Endothelial cell of umbilical vein (primary cell): ENCODE measurements at regions not wholly inside any gene's neighbourhood (a gene's known extent, or its start where the extent isn't known, plus 50 kb on each side); places are given as distances from the start of the nearest gene placed in this dataset.

Experiments used
- BruUV-seq: library from RNA; stranded (reverse); fragments of 400-500 nt; replicated peaks from 2 replicates; lab custom pipeline; 2021; lab: Mats Ljungman, UMichigan
- CTCF ChIA-PET: fragments of 300-600, 350-600 bp; sonication (Branson Sonifier 250); formaldehyde crosslinking; loops from one replicate; lab custom pipeline; 2021; ENCODE audit warnings: antibody characterized with exemption, inconsistent platforms; lab: Charles Lee
- POLR2A ChIA-PET: fragments of 300-600, 350-600 bp; sonication (Branson Sonifier 250); formaldehyde crosslinking; loops from one replicate; lab custom pipeline; 2021; ENCODE audit warnings: antibody characterized with exemption, inconsistent platforms; lab: Charles Lee
- DNase-seq: peaks from one replicate; pipeline ENCODE4 v3.0.0-alpha.2; 2011; ENCODE audit warnings: low read depth, low spot score
- FAIRE-seq: peaks from 2 replicates; lab custom pipeline; 2011; peaks lifted over from hg19 to GRCh38; lab: Jason Lieb, UNC
- H2AFZ ChIP-seq: 2 replicates; pipeline ENCODE4 v1.6.0; 2012; ENCODE audit warnings: low read depth, low read length, control low read depth, inconsistent platforms
- H3K27ac ChIP-seq: 2 replicates; pipeline ENCODE4 v1.5.1; 2011; ENCODE audit warnings: low read depth, mild to moderate bottlenecking, control low read depth, low read length, moderate library complexity; ENCODE audit not compliant: insufficient read depth
- H3K27me3 ChIP-seq, 2 experiments: 2 replicates each; pipeline versions ENCODE4 v1.6.0 to v1.6.1; 2011; ENCODE audit warnings: low read length in 2 of 2, mixed read lengths in 1 of 2; ENCODE audit not compliant: control insufficient read depth in 2 of 2, insufficient read depth in 2 of 2
- H3K36me3 ChIP-seq, 2 experiments: 2 replicates in 1 of 2; 3 replicates in 1 of 2; pipeline ENCODE4 v1.5.1; 2011; ENCODE audit warnings: low read length in 2 of 2, mild to moderate bottlenecking in 1 of 2, moderate library complexity in 1 of 2; ENCODE audit not compliant: control insufficient read depth in 2 of 2, insufficient read depth in 2 of 2; ENCODE audit errors: extremely low read depth in 1 of 2
- H3K4me1 ChIP-seq: 3 replicates; pipeline ENCODE4 v1.5.1; 2011; ENCODE audit warnings: mild to moderate bottlenecking, low read length; ENCODE audit not compliant: control insufficient read depth, insufficient read depth; ENCODE audit errors: extremely low read depth
- H3K4me2 ChIP-seq: 2 replicates; pipeline ENCODE4 v1.6.1; 2011; ENCODE audit warnings: low read length, control low read depth, mixed read lengths; ENCODE audit not compliant: insufficient read depth
- H3K4me3 ChIP-seq, 3 experiments: fragments of 200-600 bp in 1 of 3; sonication (generic), shearing (Covaris generic) in 1 of 3; replicated peaks in 1 of 3; 2 replicates each; pipeline ENCODE4 v1.5.1; 2011 to 2016; ENCODE audit warnings: control low read depth in 3 of 3, low read length in 3 of 3, mild to moderate bottlenecking in 2 of 3, inconsistent platforms in 1 of 3, low read depth in 1 of 3, moderate library complexity in 1 of 3; ENCODE audit not compliant: insufficient read depth in 1 of 3
- H3K79me2 ChIP-seq: 2 replicates; pipeline ENCODE4 v1.6.0; 2012; ENCODE audit warnings: low read length, inconsistent platforms; ENCODE audit not compliant: control insufficient read depth, insufficient read depth
- H3K9ac ChIP-seq: replicated peaks from 2 replicates; pipeline ENCODE3; 2011; ENCODE audit warnings: low read length, control low read depth; ENCODE audit not compliant: insufficient read depth; ENCODE audit errors: extremely low read depth
- H3K9me1 ChIP-seq: replicated peaks from 3 replicates; pipeline ENCODE4 v1.6.0; 2011; ENCODE audit warnings: mild to moderate bottlenecking, low read length; ENCODE audit not compliant: control insufficient read depth, insufficient read depth; ENCODE audit errors: extremely low read depth
- H3K9me3 ChIP-seq: replicated peaks from 2 replicates; pipeline ENCODE4 v1.5.1; 2012; ENCODE audit warnings: low read length, inconsistent platforms; ENCODE audit not compliant: control insufficient read depth, insufficient read depth
- H4K20me1 ChIP-seq: replicated peaks from 2 replicates; pipeline ENCODE3; 2011; ENCODE audit warnings: mild to moderate bottlenecking, low read length; ENCODE audit not compliant: control insufficient read depth, insufficient read depth; ENCODE audit errors: extremely low read depth
- CTCF ChIP-seq, 2 donors: IDR thresholded peaks; 1 replicate in 1 of 2; 2 replicates in 1 of 2; pipeline ENCODE4 v1.5.1; 2011; ENCODE audit warnings: low read length in 2 of 2, mild to moderate bottlenecking in 2 of 2, moderate library complexity in 2 of 2, control low read depth in 1 of 2, inconsistent platforms in 1 of 2, low read depth in 1 of 2; ENCODE audit not compliant: insufficient read depth in 1 of 2; ENCODE audit errors: extremely low read depth in 1 of 2
- EZH2 ChIP-seq: IDR thresholded peaks from 2 replicates; pipeline ENCODE4 v1.6.1; 2012; ENCODE audit warnings: borderline replicate concordance, low read depth, mild to moderate bottlenecking, moderate library complexity, low read length, inconsistent platforms; ENCODE audit not compliant: severe bottlenecking
- FOS ChIP-seq: IDR thresholded peaks from 2 replicates; pipeline ENCODE4 v1.6.1; 2011; ENCODE audit warnings: mild to moderate bottlenecking, low read length, moderate library complexity, borderline replicate concordance; ENCODE audit not compliant: insufficient read depth
- GATA2 ChIP-seq: IDR thresholded peaks from 2 replicates; pipeline ENCODE4 v1.7.0; 2011; ENCODE audit warnings: low read depth, mild to moderate bottlenecking, moderate library complexity, mixed read lengths, low read length; ENCODE audit not compliant: insufficient read length, insufficient read depth
- JUN ChIP-seq: IDR thresholded peaks from 2 replicates; pipeline ENCODE4 v1.6.1; 2011; ENCODE audit warnings: borderline replicate concordance, low read depth; ENCODE audit not compliant: insufficient read length, insufficient read depth
- MAX ChIP-seq: IDR thresholded peaks from 2 replicates; pipeline ENCODE4 v1.6.1; 2011; ENCODE audit not compliant: insufficient read depth, insufficient read length
- MYC ChIP-seq: IDR thresholded peaks from one replicate; pipeline ENCODE4 v1.6.1; 2011; ENCODE audit warnings: mild to moderate bottlenecking, low read depth, low read length
- POLR2A ChIP-seq: IDR thresholded peaks from 2 replicates; pipeline ENCODE4 v1.6.1; 2012; ENCODE audit warnings: low read depth, mild to moderate bottlenecking, control low read depth, low read length
- POLR2AphosphoS5 ChIP-seq: IDR thresholded peaks from 2 replicates; pipeline ENCODE4 v1.6.1; 2012; ENCODE audit warnings: low read depth, mild to moderate bottlenecking, control low read depth, low read length, moderate library complexity; ENCODE audit not compliant: insufficient read depth
- dilution Hi-C: fragments of 300-500 bp; cut with MboI; formaldehyde crosslinking; loops from one replicate; pipeline ENCODE4 v1.15.0; 2019; ENCODE audit warnings: low sequenced_read_pairs; ENCODE audit not compliant: extremely low pct_ligation_motif_present
- intact Hi-C: fragments of 100-400 bp; cut with micrococcal nuclease; formaldehyde crosslinking; loops from one replicate; pipeline ENCODE4 v1.10.0; 2022

GRCh38 chr2:49288902-49289700 is 134.8 kb upstream of the FSHR start:
- Histone ChIP-seq H3K79me2 (no peaks in the 10 kb centered on the region), H3K27ac (no peak overlapping the region)
- dilution Hi-C loops, result no loop called here

More at GRCh38 chr2:49288902-49289700, 134.8 kb upstream of the FSHR start:
- Histone ChIP-seq H3K27me3 (no peaks in the 10 kb centered on the region), H3K9ac (no peak overlapping the region), H3K4me2 (no peak overlapping the region), H4K20me1 (no peaks in the 10 kb centered on the region), H3K4me1 (peaks cover 5% of the 10 kb centered on the region), H3K9me3 (no peaks in the 10 kb centered on the region), H3K36me3 (no peaks in the 10 kb centered on the region), H3K4me3 (no peak overlapping the region), H2AFZ (no peak overlapping the region), H3K9me1 (no peaks in the 10 kb centered on the region)
- intact Hi-C loops, result no loop called here
- TF ChIP-seq CTCF (IDR thresholded peaks at IDR 0.05; ENCODE audit: extremely low read depth in 1 of 2, insufficient read depth in 1 of 2, low read depth in 1 of 2, low read length in 2 of 2) (no peak), JUN (no peak), EZH2 (no peak), POLR2AphosphoS5 (no peak), POLR2A (no peak), GATA2 (no peak), MYC (no peak), MAX (no peak), FOS (no peak)
- no peak for FAIRE-seq
- ChIA-PET CTCF (no interaction called here), POLR2A (no interaction called here)
- no TSS peak for BruUV-seq
- no peak for DNase-seq
